HCT116 (cell line): ENCODE measurements at regions not wholly inside any gene's neighbourhood (a gene's known extent, or its start where the extent isn't known, plus 50 kb on each side); places are given as distances from the start of the nearest gene placed in this dataset.
"Not testable (repeated sequence)": the region's sequence is repeated elsewhere in the genome, so short reads cannot be mapped to it uniquely, and the experiment has no call there.

Experiments used
- CEBPB ChIP-seq: IDR thresholded peaks from 2 replicates; pipeline ENCODE4 v1.6.1; 2012; ENCODE audit warnings: low read depth
- CTCF ChIP-seq, 3 experiments: fragments of 200-600 bp in 1 of 3; sonication (generic) in 1 of 3; IDR thresholded peaks in 2 of 3; conservative IDR thresholded peaks in 1 of 3; 2 replicates each; pipeline ENCODE4 v1.5.1; 2012 to 2017; ENCODE audit warnings: low read depth in 2 of 3, low read length in 2 of 3, antibody characterized with exemption in 1 of 3, borderline replicate concordance in 1 of 3, control low read depth in 1 of 3, mild to moderate bottlenecking in 1 of 3, mixed read lengths in 1 of 3, mixed run types in 1 of 3, moderate library complexity in 1 of 3; ENCODE audit not compliant: insufficient read depth in 1 of 3
- EZH2 ChIP-seq: fragments of 200-600 bp; sonication (generic); IDR thresholded peaks from 2 replicates; pipeline ENCODE4 v1.6.1; 2017; ENCODE audit warnings: antibody characterized with exemption, mixed run types
- EZH2phosphoT487 ChIP-seq: fragments of 200-600 bp; IDR thresholded peaks from 2 replicates; pipeline ENCODE4 v1.6.1; 2018; ENCODE audit warnings: antibody characterized with exemption, borderline replicate concordance
- FOSL1 ChIP-seq: IDR thresholded peaks from 2 replicates; pipeline ENCODE4 v1.6.1; 2012; ENCODE audit warnings: low read depth
- JUND ChIP-seq: IDR thresholded peaks from 2 replicates; pipeline ENCODE4 v1.6.1; 2012
- MAX ChIP-seq: IDR thresholded peaks from 2 replicates; pipeline ENCODE4 v1.6.1; 2012
- POLR2A ChIP-seq: IDR thresholded peaks from 2 replicates; pipeline ENCODE4 v1.7.0; 2011; ENCODE audit warnings: borderline replicate concordance; ENCODE audit not compliant: insufficient read depth, insufficient read length; ENCODE audit errors: extremely low read depth
- POLR2AphosphoS5 ChIP-seq: IDR thresholded peaks from 2 replicates; pipeline ENCODE4 v1.6.1; 2011; ENCODE audit warnings: mild to moderate bottlenecking, low read depth, low read length, moderate library complexity
- SIN3A ChIP-seq: IDR thresholded peaks from 2 replicates; pipeline ENCODE4 v1.6.1; 2012; ENCODE audit warnings: low read depth
- TCF7L2 ChIP-seq: IDR thresholded peaks from 2 replicates; pipeline ENCODE4 v1.7.0; 2011; ENCODE audit warnings: borderline replicate concordance, inconsistent platforms; ENCODE audit not compliant: insufficient read depth, insufficient read length; ENCODE audit errors: extremely low read depth
- ZFX ChIP-seq: fragments of 450-650 bp; IDR thresholded peaks from 2 replicates; pipeline ENCODE4 v1.6.1; 2017

DNA sequence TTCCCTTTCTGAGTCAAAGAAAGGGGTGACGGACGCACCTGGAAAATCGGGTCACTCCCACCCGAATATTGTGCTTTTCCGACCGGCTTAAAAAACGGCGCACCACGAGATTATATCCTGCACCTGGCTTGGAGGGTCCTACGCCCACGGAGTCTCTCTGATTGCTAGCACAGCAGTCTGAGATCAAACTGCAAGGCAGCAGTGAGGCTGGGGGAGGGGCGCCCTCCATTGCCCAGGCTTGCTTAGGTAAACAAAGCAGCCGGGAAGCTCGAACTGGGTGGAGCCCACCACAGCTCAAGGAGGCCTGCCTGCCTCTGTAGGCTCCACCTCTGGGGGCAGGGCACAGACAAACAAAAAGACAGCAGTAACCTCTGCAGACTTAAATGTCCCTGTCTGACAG lies 83.5 kb downstream of the CYP26B1 start:
- not testable (repeated sequence) for TF ChIP-seq CTCF (IDR thresholded peaks at IDR 0.05 in 2 of 3, conservative IDR thresholded peaks at IDR 0.05 in 1 of 3; ENCODE audit: borderline replicate concordance in 1 of 3, insufficient read depth in 1 of 3, low read depth in 2 of 3, low read length in 2 of 3); JUND; CEBPB; SIN3A; EZH2phosphoT487; POLR2AphosphoS5; MAX; ZFX; POLR2A; EZH2; TCF7L2; FOSL1
